Suprapubic skin (tissue), 3 donors: ENCODE measurements at regions not wholly inside any gene's neighbourhood (a gene's known extent, or its start where the extent isn't known, plus 50 kb on each side); places are given as distances from the start of the nearest gene placed in this dataset.

Source experiments
- EP300 ChIP-seq: sonication (generic); formaldehyde crosslinking; IDR thresholded peaks from one replicate; pipeline ENCODE4 v1.6.1; 2017; ENCODE audit warnings: antibody characterized with exemption
- POLR2A ChIP-seq, 2 donors: fragments of 450-650 bp; IDR thresholded peaks; one replicate each; pipeline ENCODE4 v1.6.1; 2017; ENCODE audit warnings: antibody characterized with exemption in 2 of 2, mild to moderate bottlenecking in 2 of 2, moderate library complexity in 2 of 2
- TF ChIP-seq, protein P1 (sequence below), 2 donors: fragments of 200-600 bp in 1 of 2; fragments of 450-650 bp in 1 of 2; sonication (generic) in 1 of 2; IDR thresholded peaks; one replicate each; pipeline ENCODE4 v1.5.1; 2016 to 2019; ENCODE audit warnings: antibody characterized with exemption in 2 of 2, mild to moderate bottlenecking in 1 of 2, moderate library complexity in 1 of 2

DNA sequence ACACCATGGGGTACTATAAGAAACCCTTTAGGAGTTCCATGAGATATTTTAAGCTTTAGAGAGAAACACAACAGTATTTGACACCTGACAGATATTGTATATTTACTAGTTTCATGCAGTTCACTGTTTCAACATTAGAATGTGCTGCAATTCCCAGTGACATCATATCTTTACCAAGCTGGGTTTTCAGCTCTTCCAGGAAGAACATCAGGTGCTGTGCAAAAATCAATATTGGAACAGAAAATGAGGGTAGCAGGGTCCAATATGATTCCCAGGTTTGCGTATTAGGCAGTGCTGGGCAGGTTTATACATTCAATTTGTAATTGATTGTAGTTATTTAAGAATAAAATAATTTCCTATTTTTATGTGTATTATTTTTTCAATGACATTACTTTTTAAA is 500.0 kb upstream of the EPHA7 start:
- TF ChIP-seq, protein P1, sequence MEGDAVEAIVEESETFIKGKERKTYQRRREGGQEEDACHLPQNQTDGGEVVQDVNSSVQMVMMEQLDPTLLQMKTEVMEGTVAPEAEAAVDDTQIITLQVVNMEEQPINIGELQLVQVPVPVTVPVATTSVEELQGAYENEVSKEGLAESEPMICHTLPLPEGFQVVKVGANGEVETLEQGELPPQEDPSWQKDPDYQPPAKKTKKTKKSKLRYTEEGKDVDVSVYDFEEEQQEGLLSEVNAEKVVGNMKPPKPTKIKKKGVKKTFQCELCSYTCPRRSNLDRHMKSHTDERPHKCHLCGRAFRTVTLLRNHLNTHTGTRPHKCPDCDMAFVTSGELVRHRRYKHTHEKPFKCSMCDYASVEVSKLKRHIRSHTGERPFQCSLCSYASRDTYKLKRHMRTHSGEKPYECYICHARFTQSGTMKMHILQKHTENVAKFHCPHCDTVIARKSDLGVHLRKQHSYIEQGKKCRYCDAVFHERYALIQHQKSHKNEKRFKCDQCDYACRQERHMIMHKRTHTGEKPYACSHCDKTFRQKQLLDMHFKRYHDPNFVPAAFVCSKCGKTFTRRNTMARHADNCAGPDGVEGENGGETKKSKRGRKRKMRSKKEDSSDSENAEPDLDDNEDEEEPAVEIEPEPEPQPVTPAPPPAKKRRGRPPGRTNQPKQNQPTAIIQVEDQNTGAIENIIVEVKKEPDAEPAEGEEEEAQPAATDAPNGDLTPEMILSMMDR (IDR thresholded peaks at IDR 0.05), result no peak
- TF ChIP-seq POLR2A (IDR thresholded peaks at IDR 0.05) (no peak), EP300 (no peak)
